D721Med (cell line): ENCODE measurements at regions not wholly inside any gene's neighbourhood (a gene's known extent, or its start where the extent isn't known, plus 50 kb on each side); places are given as distances from the start of the nearest gene placed in this dataset.

Source experiments
- DNase-seq: peaks from one replicate; pipeline ENCODE4 v3.0.0; 2011; ENCODE audit warnings: low spot score; ENCODE audit not compliant: insufficient read length
- FAIRE-seq: peaks from 2 replicates; lab custom pipeline; 2011; peaks lifted over from hg19 to GRCh38; lab: Jason Lieb, UNC
- CTCF ChIP-seq: IDR thresholded peaks from 2 replicates; pipeline ENCODE4 v1.5.1; 2012; ENCODE audit warnings: mild to moderate bottlenecking, control low read depth; ENCODE audit not compliant: insufficient read depth; ENCODE audit errors: missing control alignments

GRCh38 chr11:70788248-70789022 is 390.1 kb downstream of the CTTN start:
- DNase-seq (no peak), FAIRE-seq (no peak)
- no peak for TF ChIP-seq CTCF

GRCh38 chr11:70790671-70791300 is 392.5 kb downstream of the CTTN start:
- FAIRE-seq (no peak), DNase-seq (no peak)
- TF ChIP-seq CTCF = no peak

GRCh38 chr11:70796648-70797227 is 398.4 kb downstream of the CTTN start:
- no peak for TF ChIP-seq CTCF
- DNase-seq (no peak), FAIRE-seq (no peak)

- no peak for FAIRE-seq
- no peak for DNase-seq
- no peak for TF ChIP-seq CTCF
Observed at GRCh38 chr11:70798296-70798695, 400.0 kb downstream of the CTTN start.

GRCh38 chr11:70799386-70799785 is 401.1 kb downstream of the CTTN start:
- DNase-seq (no peak), FAIRE-seq (no peak)
- no peak for TF ChIP-seq CTCF

GRCh38 chr11:70802185-70802584 is 403.9 kb downstream of the CTTN start:
- no peak for DNase-seq
- no peak for FAIRE-seq
- TF ChIP-seq CTCF = no peak
